SK-N-SH (cell line): ENCODE measurements at regions not wholly inside any gene's neighbourhood (a gene's known extent, or its start where the extent isn't known, plus 50 kb on each side); places are given as distances from the start of the nearest gene placed in this dataset.

Source experiments
- CTCF ChIA-PET: fragments of 300-600, 350-600 bp; formaldehyde crosslinking; extraction: SDS; loops from one replicate; lab custom pipeline; 2021; lab: Yijun Ruan, JAX
- POLR2A ChIA-PET: fragments of 350-600 bp; sonication (Branson Sonifier 250); formaldehyde crosslinking; extraction: SDS; loops from one replicate; lab custom pipeline; 2020; ENCODE audit warnings: antibody characterized with exemption, inconsistent platforms; lab: Yijun Ruan, JAX
- DNase-seq: peaks from one replicate; pipeline ENCODE4 v3.0.0; 2012
- H2AFZ ChIP-seq: fragments of 200-600 bp; sonication (generic); 2 replicates; pipeline ENCODE4 v1.8.1; 2016; ENCODE audit warnings: antibody characterized with exemption, mild to moderate bottlenecking, low read depth
- H3F3A ChIP-seq: fragments of 200-600 bp; sonication (generic); replicated peaks from 2 replicates; pipeline ENCODE3; 2016; ENCODE audit warnings: antibody characterized with exemption, mild to moderate bottlenecking; ENCODE audit not compliant: insufficient read depth
- H3K27ac ChIP-seq, 2 experiments: fragments of 200-500 bp in 1 of 2; fragments of 200-600 bp in 1 of 2; sonication (Bioruptor generic) in 1 of 2; sonication (generic), shearing (Covaris generic) in 1 of 2; 2 replicates each; pipeline versions ENCODE4 v1.5.1 to v1.6.1; 2014 to 2016; ENCODE audit warnings: low read depth in 2 of 2, inconsistent platforms in 1 of 2, low read length in 1 of 2, mild to moderate bottlenecking in 1 of 2, mixed read lengths in 1 of 2
- H3K27me3 ChIP-seq: fragments of 200-600 bp; sonication (generic), shearing (Covaris generic); 2 replicates; pipeline ENCODE4 v1.6.1; 2016; ENCODE audit warnings: mixed run types; ENCODE audit not compliant: insufficient read depth
- H3K36me3 ChIP-seq, 2 experiments: fragments of 200-500 bp in 1 of 2; fragments of 200-600 bp in 1 of 2; sonication (Bioruptor generic) in 1 of 2; sonication (generic) in 1 of 2; replicated peaks in 1 of 2; 2 replicates each; pipeline versions ENCODE3 to v1.5.1; 2014 to 2016; ENCODE audit warnings: low read length in 1 of 2, mild to moderate bottlenecking in 1 of 2; ENCODE audit not compliant: insufficient read depth in 2 of 2, control insufficient read depth in 1 of 2
- H3K4me1 ChIP-seq, 2 experiments: fragments of 200-500 bp in 1 of 2; fragments of 200-600 bp in 1 of 2; sonication (Bioruptor generic) in 1 of 2; sonication (generic), shearing (Covaris generic) in 1 of 2; 2 replicates each; pipeline versions ENCODE4 v1.5.1 to v1.6.1; 2014 to 2016; ENCODE audit warnings: low read depth in 1 of 2, low read length in 1 of 2, mixed run types in 1 of 2; ENCODE audit not compliant: insufficient read depth in 2 of 2, control insufficient read depth in 1 of 2
- H3K4me2 ChIP-seq: fragments of 200-600 bp; sonication (generic), shearing (Covaris generic); 2 replicates; pipeline ENCODE4 v1.6.1; 2017; ENCODE audit warnings: mixed run types
- H3K4me3 ChIP-seq, 2 experiments: fragments of 200-500 bp in 1 of 2; fragments of 200-600 bp in 1 of 2; sonication (Bioruptor generic) in 1 of 2; sonication (generic), shearing (Covaris generic) in 1 of 2; 2 replicates each; pipeline versions ENCODE4 v1.5.1 to v1.8.1; 2014 to 2016; ENCODE audit warnings: low read depth in 2 of 2, inconsistent platforms in 1 of 2, low read length in 1 of 2, mild to moderate bottlenecking in 1 of 2, mixed read lengths in 1 of 2, moderate library complexity in 1 of 2
- H3K79me2 ChIP-seq: fragments of 200-600 bp; sonication (generic); 2 replicates; pipeline ENCODE4 v1.8.1; 2017; ENCODE audit warnings: mild to moderate bottlenecking; ENCODE audit not compliant: insufficient read depth
- H3K9ac ChIP-seq: fragments of 200-600 bp; sonication (generic); 2 replicates; pipeline ENCODE4 v1.6.1; 2017; ENCODE audit warnings: mixed run types
- H3K9me2 ChIP-seq: fragments of 200-600 bp; sonication (generic); 2 replicates; pipeline ENCODE4 v1.6.1; 2017; ENCODE audit warnings: mixed run types
- H3K9me3 ChIP-seq: fragments of 200-600 bp; sonication (generic); 2 replicates; pipeline ENCODE4 v1.6.1; 2017; ENCODE audit warnings: mixed run types, mild to moderate bottlenecking, moderate library complexity
- H4K20me1 ChIP-seq: fragments of 200-600 bp; sonication (generic); 2 replicates; pipeline ENCODE4 v1.6.1; 2017; ENCODE audit warnings: mild to moderate bottlenecking, mixed run types; ENCODE audit not compliant: insufficient read depth
- CTCF ChIP-seq: fragments of 200-600 bp; sonication (generic); IDR thresholded peaks from 2 replicates; pipeline ENCODE4 v1.6.1; 2017; ENCODE audit warnings: antibody characterized with exemption, mild to moderate bottlenecking, moderate library complexity
- ELF1 ChIP-seq: IDR thresholded peaks from 2 replicates; pipeline ENCODE4 v1.4.0; 2012
- EP300 ChIP-seq, 2 experiments: IDR thresholded peaks; 2 replicates each; pipeline versions ENCODE4 v1.4.0 to v1.6.1; 2012; ENCODE audit warnings: borderline replicate concordance in 1 of 2, low read depth in 1 of 2, low read length in 1 of 2
- FOSL2 ChIP-seq: IDR thresholded peaks from 2 replicates; pipeline ENCODE4 v1.4.0; 2012; ENCODE audit warnings: low read depth, mild to moderate bottlenecking, moderate library complexity, borderline replicate concordance
- GATA2 ChIP-seq: sonication (generic); formaldehyde crosslinking; IDR thresholded peaks from 2 replicates; pipeline ENCODE4 v1.5.0; 2020; ENCODE audit warnings: mild to moderate bottlenecking, missing genetic modification reagents
- NRF1 ChIP-seq: IDR thresholded peaks from 2 replicates; pipeline ENCODE4 v1.6.1; 2012; ENCODE audit warnings: low read depth, mild to moderate bottlenecking, low read length
- POLR2AphosphoS5 ChIP-seq: IDR thresholded peaks from 2 replicates; pipeline ENCODE4 v1.6.1; 2012; ENCODE audit warnings: low read depth, low read length
- RAD21 ChIP-seq: IDR thresholded peaks from 2 replicates; pipeline ENCODE4 v1.6.1; 2012; ENCODE audit warnings: mild to moderate bottlenecking, low read length
- RFX5 ChIP-seq: IDR thresholded peaks from 2 replicates; pipeline ENCODE4 v1.6.1; 2012; ENCODE audit warnings: mild to moderate bottlenecking, improper control_type of control experiment, low read length
- SIN3A ChIP-seq: IDR thresholded peaks from 2 replicates; pipeline ENCODE4 v1.6.1; 2012; ENCODE audit warnings: low read depth, mild to moderate bottlenecking, low read length, moderate library complexity, borderline replicate concordance
- SMC3 ChIP-seq: IDR thresholded peaks from 2 replicates; pipeline ENCODE4 v1.6.1; 2012; ENCODE audit warnings: low read depth, low read length, improper control_type of control experiment
- TCF12 ChIP-seq: IDR thresholded peaks from 2 replicates; pipeline ENCODE4 v1.4.0; 2012
- ZBTB33 ChIP-seq: IDR thresholded peaks from 2 replicates; pipeline ENCODE4 v1.4.0; 2012; ENCODE audit warnings: low read depth, borderline replicate concordance
- WGBS: methylation state at CpG from one replicate; pipeline ENCODE4 v1.1.6; 2017; ENCODE audit warnings: low lambda C conversion rate; 5-methylcytosine and 5-hydroxymethylcytosine counted together
- TF ChIP-seq, protein P1 (sequence below): IDR thresholded peaks from 2 replicates; pipeline ENCODE4 v1.6.1; 2012; ENCODE audit warnings: mild to moderate bottlenecking, low read depth, low read length, moderate library complexity
- TF ChIP-seq, protein P2 (sequence below): fragments of 150-350 bp; IDR thresholded peaks from 2 replicates; pipeline ENCODE4 v1.6.1; 2017; ENCODE audit warnings: antibody characterized with exemption, low read length, low read depth, borderline replicate concordance

GRCh38 chr2:226544596-226545210 is 254.9 kb downstream of the IRS1 start:
- Histone ChIP-seq H3K4me2 (no peak overlapping the region), H3K27me3 (no peaks in the 10 kb centered on the region), H3K4me3 (no peak overlapping the region), H3K9ac (no peak overlapping the region), H3K9me2 (no peaks in the 10 kb centered on the region), H3K36me3 (peaks cover 0 to 3% of the 10 kb centered on the region in 2 experiments), H3F3A (no peaks in the 10 kb centered on the region), H3K27ac (no peak overlapping the region), H3K9me3 (no peaks in the 10 kb centered on the region), H3K4me1 (no peaks in the 10 kb centered on the region; a peak in 1 of 4 replicates), H2AFZ (no peak overlapping the region), H3K79me2 (no peaks in the 10 kb centered on the region), H4K20me1 (no peaks in the 10 kb centered on the region)
- ChIA-PET POLR2A (no interaction called here), CTCF (no interaction called here)
- TF ChIP-seq GATA2: no peak
- TF ChIP-seq SMC3: no peak
- TF ChIP-seq ELF1: no peak
- TF ChIP-seq RFX5: no peak
- TF ChIP-seq CTCF: no peak
- no peak for TF ChIP-seq EP300 (IDR thresholded peaks at IDR 0.05; ENCODE audit: borderline replicate concordance in 1 of 2, low read depth in 1 of 2, low read length in 1 of 2)
- TF ChIP-seq, protein P1, sequence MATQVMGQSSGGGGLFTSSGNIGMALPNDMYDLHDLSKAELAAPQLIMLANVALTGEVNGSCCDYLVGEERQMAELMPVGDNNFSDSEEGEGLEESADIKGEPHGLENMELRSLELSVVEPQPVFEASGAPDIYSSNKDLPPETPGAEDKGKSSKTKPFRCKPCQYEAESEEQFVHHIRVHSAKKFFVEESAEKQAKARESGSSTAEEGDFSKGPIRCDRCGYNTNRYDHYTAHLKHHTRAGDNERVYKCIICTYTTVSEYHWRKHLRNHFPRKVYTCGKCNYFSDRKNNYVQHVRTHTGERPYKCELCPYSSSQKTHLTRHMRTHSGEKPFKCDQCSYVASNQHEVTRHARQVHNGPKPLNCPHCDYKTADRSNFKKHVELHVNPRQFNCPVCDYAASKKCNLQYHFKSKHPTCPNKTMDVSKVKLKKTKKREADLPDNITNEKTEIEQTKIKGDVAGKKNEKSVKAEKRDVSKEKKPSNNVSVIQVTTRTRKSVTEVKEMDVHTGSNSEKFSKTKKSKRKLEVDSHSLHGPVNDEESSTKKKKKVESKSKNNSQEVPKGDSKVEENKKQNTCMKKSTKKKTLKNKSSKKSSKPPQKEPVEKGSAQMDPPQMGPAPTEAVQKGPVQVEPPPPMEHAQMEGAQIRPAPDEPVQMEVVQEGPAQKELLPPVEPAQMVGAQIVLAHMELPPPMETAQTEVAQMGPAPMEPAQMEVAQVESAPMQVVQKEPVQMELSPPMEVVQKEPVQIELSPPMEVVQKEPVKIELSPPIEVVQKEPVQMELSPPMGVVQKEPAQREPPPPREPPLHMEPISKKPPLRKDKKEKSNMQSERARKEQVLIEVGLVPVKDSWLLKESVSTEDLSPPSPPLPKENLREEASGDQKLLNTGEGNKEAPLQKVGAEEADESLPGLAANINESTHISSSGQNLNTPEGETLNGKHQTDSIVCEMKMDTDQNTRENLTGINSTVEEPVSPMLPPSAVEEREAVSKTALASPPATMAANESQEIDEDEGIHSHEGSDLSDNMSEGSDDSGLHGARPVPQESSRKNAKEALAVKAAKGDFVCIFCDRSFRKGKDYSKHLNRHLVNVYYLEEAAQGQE: no peak
- TF ChIP-seq NRF1: no peak
- TF ChIP-seq RAD21: no peak
- TF ChIP-seq TCF12: no peak
- no peak for TF ChIP-seq SIN3A
- TF ChIP-seq FOSL2: no peak
- TF ChIP-seq, protein P2, sequence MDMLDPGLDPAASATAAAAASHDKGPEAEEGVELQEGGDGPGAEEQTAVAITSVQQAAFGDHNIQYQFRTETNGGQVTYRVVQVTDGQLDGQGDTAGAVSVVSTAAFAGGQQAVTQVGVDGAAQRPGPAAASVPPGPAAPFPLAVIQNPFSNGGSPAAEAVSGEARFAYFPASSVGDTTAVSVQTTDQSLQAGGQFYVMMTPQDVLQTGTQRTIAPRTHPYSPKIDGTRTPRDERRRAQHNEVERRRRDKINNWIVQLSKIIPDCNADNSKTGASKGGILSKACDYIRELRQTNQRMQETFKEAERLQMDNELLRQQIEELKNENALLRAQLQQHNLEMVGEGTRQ: no peak
- TF ChIP-seq ZBTB33: no peak
- TF ChIP-seq POLR2AphosphoS5: no peak
- WGBS: 34% methylated on average over 2 of the region's 2 CpGs
- no peak for DNase-seq
